ENCODE measurements at regions not wholly inside any gene's neighbourhood (a gene's known extent, or its start where the extent isn't known, plus 50 kb on each side); places are given as distances from the start of the nearest gene placed in this dataset.

- TF ChIP-seq CTCF (IDR thresholded peaks at IDR 0.05; ENCODE audit: insufficient read depth, low read length, poor library complexity, severe bottlenecking) = no peak
- no peak for TF ChIP-seq EZH2phosphoT487 (conservative IDR thresholded peaks at IDR 0.05; ENCODE audit: low read length)
Observed at GRCh38 chr10:52836816-52837215, 64.2 kb upstream of the MBL2 start.

Data from SU-DHL-6 (cell line).